Chondrocyte (in vitro differentiated cells): ENCODE measurements at regions not wholly inside any gene's neighbourhood (a gene's known extent, or its start where the extent isn't known, plus 50 kb on each side); places are given as distances from the start of the nearest gene placed in this dataset.

Experiments
- DNase-seq: peaks from one replicate; pipeline ENCODE4 v3.0.0; 2021; ENCODE audit warnings: mixed read lengths, low spot score
- H3K27ac Mint-ChIP-seq: one replicate; pipeline ENCODE4 v1.8.0; 2021; ENCODE audit warnings: mild to moderate bottlenecking, moderate library complexity, mixed read lengths; ENCODE audit not compliant: unreplicated experiment
- H3K27me3 Mint-ChIP-seq: 2 replicates; pipeline ENCODE4 v1.8.0; 2021; ENCODE audit warnings: low read depth, mixed read lengths
- H3K36me3 Mint-ChIP-seq: 2 replicates; pipeline ENCODE4 v1.8.0; 2021; ENCODE audit warnings: low read depth, mixed read lengths
- H3K4me1 Mint-ChIP-seq: 2 replicates; pipeline ENCODE4 v1.8.0; 2021; ENCODE audit warnings: low read depth, mild to moderate bottlenecking, mixed read lengths
- H3K4me3 Mint-ChIP-seq: one replicate; pipeline ENCODE4 v1.8.0; 2021; ENCODE audit warnings: mild to moderate bottlenecking, moderate library complexity, mixed read lengths; ENCODE audit not compliant: unreplicated experiment
- H3K9me3 Mint-ChIP-seq: 2 replicates; pipeline ENCODE4 v1.8.0; 2021; ENCODE audit warnings: low read depth, mixed read lengths
- TF ChIP-seq, protein P1 (sequence below): fragments of 200-600 bp; sonication (generic); IDR thresholded peaks from 2 replicates; pipeline ENCODE4 v1.5.0; 2021; ENCODE audit warnings: antibody characterized with exemption, mild to moderate bottlenecking, moderate library complexity

DNA sequence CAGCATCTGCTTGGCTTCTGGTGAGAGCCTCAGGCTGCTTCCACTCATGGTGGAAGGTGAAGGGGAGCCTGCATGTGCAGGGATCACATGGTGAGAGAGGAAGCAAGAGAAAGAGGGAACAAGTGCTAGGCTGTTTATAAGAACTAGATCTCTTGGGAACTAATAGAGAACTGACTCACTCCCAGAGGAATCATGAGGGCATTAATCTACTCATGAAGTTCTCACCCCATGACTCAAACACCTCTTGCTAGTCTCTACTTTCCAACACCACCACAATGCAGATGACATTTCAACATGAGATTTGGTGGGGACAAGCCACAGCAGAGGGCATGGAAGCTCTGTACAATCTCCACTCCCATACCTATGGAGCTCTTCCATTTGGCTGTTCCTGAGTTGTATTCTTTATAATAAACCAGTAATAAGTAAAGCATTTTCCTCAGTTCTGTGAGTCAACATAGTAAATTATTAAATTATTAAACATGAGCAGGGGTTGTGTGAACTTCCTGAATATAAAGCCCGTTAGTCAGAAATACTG, 524.1 kb upstream of the NRSN1 start:
- H3K4me3 Mint-ChIP-seq: no peak overlapping the region
- no peaks in the 10 kb centered on the region for H3K27me3 Mint-ChIP-seq
- H3K4me1 Mint-ChIP-seq: peaks cover 5% of the 10 kb centered on the region
- H3K9me3 Mint-ChIP-seq: peaks cover 36% of the 10 kb centered on the region
- TF ChIP-seq, protein P1, sequence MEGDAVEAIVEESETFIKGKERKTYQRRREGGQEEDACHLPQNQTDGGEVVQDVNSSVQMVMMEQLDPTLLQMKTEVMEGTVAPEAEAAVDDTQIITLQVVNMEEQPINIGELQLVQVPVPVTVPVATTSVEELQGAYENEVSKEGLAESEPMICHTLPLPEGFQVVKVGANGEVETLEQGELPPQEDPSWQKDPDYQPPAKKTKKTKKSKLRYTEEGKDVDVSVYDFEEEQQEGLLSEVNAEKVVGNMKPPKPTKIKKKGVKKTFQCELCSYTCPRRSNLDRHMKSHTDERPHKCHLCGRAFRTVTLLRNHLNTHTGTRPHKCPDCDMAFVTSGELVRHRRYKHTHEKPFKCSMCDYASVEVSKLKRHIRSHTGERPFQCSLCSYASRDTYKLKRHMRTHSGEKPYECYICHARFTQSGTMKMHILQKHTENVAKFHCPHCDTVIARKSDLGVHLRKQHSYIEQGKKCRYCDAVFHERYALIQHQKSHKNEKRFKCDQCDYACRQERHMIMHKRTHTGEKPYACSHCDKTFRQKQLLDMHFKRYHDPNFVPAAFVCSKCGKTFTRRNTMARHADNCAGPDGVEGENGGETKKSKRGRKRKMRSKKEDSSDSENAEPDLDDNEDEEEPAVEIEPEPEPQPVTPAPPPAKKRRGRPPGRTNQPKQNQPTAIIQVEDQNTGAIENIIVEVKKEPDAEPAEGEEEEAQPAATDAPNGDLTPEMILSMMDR: no peak
- no peak for DNase-seq
- no peak overlapping the region for H3K27ac Mint-ChIP-seq
- no peaks in the 10 kb centered on the region for H3K36me3 Mint-ChIP-seq

DNA sequence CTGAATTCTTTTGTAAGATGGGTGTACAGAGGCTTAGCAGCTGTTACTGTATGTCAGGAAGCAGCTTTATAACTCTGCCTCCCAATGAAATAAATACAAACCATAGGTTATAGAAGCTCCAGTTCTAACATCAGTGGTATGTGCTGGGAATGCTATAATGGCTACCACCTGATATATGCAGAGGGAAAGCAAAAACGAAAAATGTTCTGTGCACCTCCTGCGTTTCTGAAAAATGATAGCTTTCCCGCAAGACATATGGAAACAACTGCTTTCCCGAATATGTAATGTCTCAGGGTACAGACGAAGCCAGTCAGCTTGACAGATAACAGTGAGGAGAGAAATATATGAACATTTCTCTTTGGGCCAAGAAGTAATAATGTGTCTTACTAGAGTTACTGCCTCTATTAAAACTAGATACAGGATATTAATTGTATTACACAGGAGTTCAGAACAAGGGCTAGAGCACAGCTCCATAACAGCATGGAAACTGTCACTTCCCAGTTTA, 517.0 kb upstream of the NRSN1 start:
- H3K4me1 Mint-ChIP-seq: peaks cover 6% of the 10 kb centered on the region

DNA sequence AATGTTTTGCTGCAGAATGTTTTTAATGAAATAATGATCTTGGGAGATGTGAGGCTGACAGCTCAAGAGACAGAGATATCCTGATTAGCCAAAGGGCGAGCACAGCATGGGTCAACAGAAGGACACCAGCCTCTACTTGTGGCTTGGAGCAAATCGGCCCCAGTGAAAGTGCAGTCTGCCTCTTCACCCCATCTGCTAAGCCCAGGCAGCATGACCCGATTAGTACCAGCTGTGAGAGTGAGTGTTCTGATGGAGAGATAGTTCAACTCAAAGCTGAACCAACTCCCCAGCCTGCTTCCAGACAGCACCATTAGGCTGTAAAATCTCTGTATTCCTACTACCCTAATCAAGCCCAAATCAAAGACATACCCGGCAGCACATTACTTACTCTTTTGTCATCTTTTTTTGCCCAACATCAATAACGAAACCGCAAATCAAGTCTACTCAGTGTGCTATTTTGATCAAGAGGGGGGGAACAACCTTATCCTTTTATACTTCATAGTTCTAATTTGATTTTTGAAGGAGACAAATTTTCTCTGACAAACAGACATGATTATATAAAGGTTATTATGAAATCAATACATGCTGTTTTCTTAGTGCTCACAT, 514.1 kb upstream of the NRSN1 start:
- peaks cover 6% of the 10 kb centered on the region for H3K4me1 Mint-ChIP-seq
- H3K4me3 Mint-ChIP-seq: no peak overlapping the region
- TF ChIP-seq, protein P1: no peak
- no peak overlapping the region for H3K27ac Mint-ChIP-seq
- no peaks in the 10 kb centered on the region for H3K36me3 Mint-ChIP-seq
- H3K9me3 Mint-ChIP-seq: no peaks in the 10 kb centered on the region
- H3K27me3 Mint-ChIP-seq: no peaks in the 10 kb centered on the region
- no peak for DNase-seq

More for the DNA sequence above, 517.0 kb upstream of the NRSN1 start:
- Mint-ChIP-seq H3K27ac (no peak overlapping the region), H3K36me3 (no peaks in the 10 kb centered on the region), H3K9me3 (peaks cover 18% of the 10 kb centered on the region), H3K27me3 (no peaks in the 10 kb centered on the region), H3K4me3 (no peak overlapping the region)
- TF ChIP-seq, protein P1: no peak
- no peak for DNase-seq

DNA sequence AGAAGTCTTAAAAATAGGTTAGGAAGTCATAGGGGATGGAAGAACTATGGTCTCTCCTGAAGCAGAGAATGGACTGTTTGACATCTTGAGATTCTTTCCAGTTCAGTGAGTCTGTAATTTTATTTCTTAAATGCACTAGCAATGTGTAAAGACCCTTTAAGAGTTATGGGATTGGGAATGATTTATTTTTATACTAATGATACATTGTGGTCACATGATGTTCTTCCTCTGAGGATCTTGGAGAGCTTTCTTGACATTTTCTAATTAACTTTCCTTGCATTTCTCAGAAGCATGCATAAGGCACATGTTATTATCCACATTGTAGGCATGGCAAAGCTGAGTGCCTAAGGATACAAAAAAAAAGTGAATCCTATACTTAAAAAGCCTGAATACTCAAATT, 507.6 kb upstream of the NRSN1 start:
- Mint-ChIP-seq H3K36me3 (no peaks in the 10 kb centered on the region), H3K4me3 (no peak overlapping the region), H3K27me3 (no peaks in the 10 kb centered on the region), H3K27ac (no peak overlapping the region), H3K9me3 (no peaks in the 10 kb centered on the region), H3K4me1 (peaks cover 14% of the 10 kb centered on the region)
- DNase-seq: no peak
- TF ChIP-seq, protein P1: no peak

DNA sequence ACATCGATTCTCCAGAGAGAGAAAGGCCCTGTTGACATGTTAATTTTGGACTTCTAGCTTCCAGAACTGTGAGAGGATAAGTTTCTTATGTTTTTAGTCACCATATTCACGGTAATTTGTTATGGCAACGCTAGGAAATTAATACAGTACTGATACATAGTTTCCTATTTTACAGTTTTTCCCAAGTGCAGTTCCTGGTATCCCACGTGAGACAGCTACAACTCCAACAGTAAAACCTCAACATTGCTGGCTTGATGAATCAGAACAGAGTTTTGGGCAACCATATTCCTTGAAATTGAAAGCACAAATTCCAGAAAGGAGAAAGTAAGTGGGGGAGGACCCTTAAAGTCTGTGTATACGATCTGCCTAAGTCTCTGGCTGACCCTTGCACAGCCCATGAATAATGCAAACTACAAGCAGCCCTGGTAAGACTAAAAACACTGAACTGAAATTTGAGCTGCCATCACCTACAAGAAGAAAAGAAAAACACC, 505.1 kb upstream of the NRSN1 start:
- H3K27ac Mint-ChIP-seq: peak overlapping the region; percentile 37
- no peaks in the 10 kb centered on the region for H3K27me3 Mint-ChIP-seq
- H3K9me3 Mint-ChIP-seq: no peaks in the 10 kb centered on the region
- DNase-seq: no peak
- H3K4me1 Mint-ChIP-seq: peaks cover 14% of the 10 kb centered on the region
- no peak overlapping the region for H3K4me3 Mint-ChIP-seq
- H3K36me3 Mint-ChIP-seq: no peaks in the 10 kb centered on the region
- TF ChIP-seq, protein P1: no peak
